GM23248 (cell line): ENCODE measurements at regions not wholly inside any gene's neighbourhood (a gene's known extent, or its start where the extent isn't known, plus 50 kb on each side); places are given as distances from the start of the nearest gene placed in this dataset.

Experiments
- DNase-seq: peaks from one replicate; pipeline ENCODE4 v3.0.0-alpha.2; 2015
- H2AFZ ChIP-seq: fragments of 200-600 bp; sonication (generic); 2 replicates; pipeline ENCODE4 v1.6.1; 2016; ENCODE audit warnings: antibody characterized with exemption
- H3F3A ChIP-seq: fragments of 200-600 bp; sonication (generic); 2 replicates; pipeline ENCODE4 v1.6.1; 2016; ENCODE audit warnings: mild to moderate bottlenecking, antibody characterized with exemption, mixed run types; ENCODE audit not compliant: insufficient read depth
- H3K27ac ChIP-seq: fragments of 200-600 bp; sonication (generic); 2 replicates; pipeline ENCODE4 v1.5.1; 2016; ENCODE audit warnings: mild to moderate bottlenecking
- H3K27me3 ChIP-seq: fragments of 200-600 bp; sonication (generic); replicated peaks from 2 replicates; pipeline ENCODE4 v1.6.1; 2016; ENCODE audit warnings: mild to moderate bottlenecking; ENCODE audit not compliant: insufficient read depth
- H3K36me3 ChIP-seq: fragments of 200-600 bp; sonication (generic); 2 replicates; pipeline ENCODE4 v1.6.1; 2016; ENCODE audit warnings: low read depth, mild to moderate bottlenecking
- H3K4me1 ChIP-seq: fragments of 200-600 bp; sonication (generic); 2 replicates; pipeline ENCODE4 v1.6.1; 2016; ENCODE audit warnings: mild to moderate bottlenecking; ENCODE audit not compliant: insufficient read depth
- H3K4me2 ChIP-seq: fragments of 200-600 bp; sonication (generic); one replicate; pipeline ENCODE4 v1.6.1; 2016; ENCODE audit warnings: mild to moderate bottlenecking; ENCODE audit not compliant: unreplicated experiment
- H3K4me3 ChIP-seq: fragments of 200-600 bp; sonication (generic); 2 replicates; pipeline ENCODE4 v1.5.1; 2016; ENCODE audit warnings: mild to moderate bottlenecking
- H3K79me2 ChIP-seq: fragments of 200-600 bp; sonication (generic); 2 replicates; pipeline ENCODE4 v1.6.1; 2016; ENCODE audit warnings: mild to moderate bottlenecking; ENCODE audit not compliant: insufficient read depth
- H3K9ac ChIP-seq: fragments of 200-600 bp; sonication (generic); 2 replicates; pipeline ENCODE4 v1.6.1; 2016; ENCODE audit warnings: mild to moderate bottlenecking
- H3K9me2 ChIP-seq: fragments of 200-600 bp; sonication (generic); 2 replicates; pipeline ENCODE4 v1.6.1; 2016; ENCODE audit warnings: mixed run types, mild to moderate bottlenecking, moderate library complexity; ENCODE audit not compliant: insufficient read depth
- H3K9me3 ChIP-seq: fragments of 200-600 bp; sonication (generic); one replicate; pipeline ENCODE4 v1.6.1; 2017; ENCODE audit warnings: low read depth
- H4K20me1 ChIP-seq: fragments of 200-600 bp; sonication (generic); 2 replicates; pipeline ENCODE4 v1.6.0; 2016; ENCODE audit not compliant: insufficient read depth
- EZH2 ChIP-seq: fragments of 200-600 bp; sonication (generic); IDR thresholded peaks from 2 replicates; pipeline ENCODE4 v1.6.1; 2018; ENCODE audit warnings: antibody characterized with exemption, mild to moderate bottlenecking; ENCODE audit not compliant: insufficient read depth, poor library complexity, severe bottlenecking
- EZH2phosphoT487 ChIP-seq: fragments of 200-600 bp; sonication (generic); IDR thresholded peaks from 2 replicates; pipeline ENCODE4 v1.6.1; 2018; ENCODE audit warnings: antibody characterized with exemption, moderate library complexity, mild to moderate bottlenecking, low read depth; ENCODE audit not compliant: insufficient read depth
- WGBS, 2 experiments: methylation state at CpG; one replicate each; pipeline ENCODE4 v1.1.6; 2015 to 2017; ENCODE audit warnings: low lambda C conversion rate in 2 of 2, low coverage in 1 of 2; ENCODE audit errors: missing lambda C conversion rate in 2 of 2; 5-methylcytosine and 5-hydroxymethylcytosine counted together
- in situ Hi-C: fragments of 300-500 bp; cut with MboI; formaldehyde crosslinking; loops from 2 replicates; pipeline ENCODE4 v1.15.0; 2020

DNA sequence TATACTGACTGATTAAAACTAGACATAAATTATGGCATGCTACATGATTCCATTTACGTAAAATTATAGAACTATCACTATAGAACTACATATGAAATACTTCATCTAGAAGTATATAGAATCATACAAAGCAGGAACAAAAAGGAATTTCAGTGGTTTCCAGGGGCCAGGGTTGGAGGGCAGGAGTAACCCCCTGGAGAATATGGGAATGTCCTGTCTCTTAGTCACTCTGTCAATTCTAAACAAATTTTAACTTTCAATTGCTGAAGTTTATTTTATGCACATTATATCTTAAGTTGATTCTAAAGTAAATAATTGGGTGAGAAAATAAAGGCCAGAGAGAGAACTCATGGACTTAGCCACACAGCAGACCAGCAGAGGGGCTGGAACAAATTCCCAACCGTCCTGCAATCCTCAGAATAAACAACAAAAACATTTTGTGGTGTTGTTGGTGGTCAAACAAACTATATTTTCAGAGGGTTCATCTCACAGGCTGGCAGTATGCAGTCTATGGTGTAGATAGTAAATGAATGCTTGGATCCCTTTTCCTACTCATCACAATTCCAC is 476.9 kb upstream of the SLIT2 start:
- no peaks in the 10 kb centered on the region for H3K9me2 ChIP-seq
- H3K27me3 ChIP-seq, result no peaks in the 10 kb centered on the region
- peaks cover 4% of the 10 kb centered on the region; the same call in 1 of the 2 replicates for H3F3A ChIP-seq
- TF ChIP-seq EZH2, result no peak
- no peak for TF ChIP-seq EZH2phosphoT487
- no peaks in the 10 kb centered on the region for H4K20me1 ChIP-seq
- no peak for DNase-seq
- H3K36me3 ChIP-seq, result no peaks in the 10 kb centered on the region
- peaks cover 22% of the 10 kb centered on the region for H3K4me1 ChIP-seq
- 91 to 94% methylated on average over 2 of the region's 2 CpGs for WGBS, 2 experiments
- in situ Hi-C loops, result no loop called here
- H2AFZ ChIP-seq, result no peak overlapping the region
- no peaks in the 10 kb centered on the region for H3K79me2 ChIP-seq
- no peak overlapping the region for H3K4me3 ChIP-seq
- H3K9ac ChIP-seq, result no peak overlapping the region
- H3K4me2 ChIP-seq, result no peak overlapping the region
- H3K9me3 ChIP-seq, result no peaks in the 10 kb centered on the region
- no peak overlapping the region for H3K27ac ChIP-seq

- Histone ChIP-seq H3F3A (peaks cover 4% of the 10 kb centered on the region; the same call in 1 of the 2 replicates), H4K20me1 (no peaks in the 10 kb centered on the region), H3K4me1 (peaks cover 21% of the 10 kb centered on the region), H3K4me2 (no peak overlapping the region), H3K36me3 (no peaks in the 10 kb centered on the region), H3K27ac (no peak overlapping the region), H3K27me3 (no peaks in the 10 kb centered on the region), H3K9me2 (no peaks in the 10 kb centered on the region), H3K9me3 (no peaks in the 10 kb centered on the region), H3K79me2 (no peaks in the 10 kb centered on the region), H3K9ac (no peak overlapping the region), H2AFZ (no peak overlapping the region), H3K4me3 (no peak overlapping the region)
- TF ChIP-seq EZH2phosphoT487, result no peak
- no peak for TF ChIP-seq EZH2
- in situ Hi-C loops, result no loop called here
- WGBS, 2 experiments, result 71 to 83% methylated on average over 1 of the region's 1 CpG
- DNase-seq, result no peak
Observed at GRCh38 chr4:19772581-19772980, 479.1 kb upstream of the SLIT2 start.

GRCh38 chr4:19756661-19757060 is 495.0 kb upstream of the SLIT2 start:
- Histone ChIP-seq H3F3A (no peaks in the 10 kb centered on the region), H4K20me1 (no peaks in the 10 kb centered on the region), H3K4me2 (no peak overlapping the region), H2AFZ (no peak overlapping the region), H3K79me2 (no peaks in the 10 kb centered on the region), H3K36me3 (no peaks in the 10 kb centered on the region), H3K9me3 (no peaks in the 10 kb centered on the region), H3K4me1 (no peaks in the 10 kb centered on the region), H3K9me2 (no peaks in the 10 kb centered on the region), H3K27me3 (no peaks in the 10 kb centered on the region), H3K9ac (no peak overlapping the region), H3K4me3 (no peak overlapping the region), H3K27ac (no peak overlapping the region)
- TF ChIP-seq EZH2phosphoT487 (no peak), EZH2 (no peak)
- 85 to 89% methylated on average over 2 of the region's 2 CpGs for WGBS, 2 experiments
- in situ Hi-C loops, result no loop called here
- DNase-seq, result no peak

GRCh38 chr4:19752599-19752998 is 499.1 kb upstream of the SLIT2 start:
- peaks cover 25% of the 10 kb centered on the region for H3F3A ChIP-seq
- no peak overlapping the region for H3K4me3 ChIP-seq
- no peaks in the 10 kb centered on the region for H3K9me3 ChIP-seq
- no peak overlapping the region for H3K27ac ChIP-seq
- peaks cover 22% of the 10 kb centered on the region for H3K4me1 ChIP-seq
- H3K4me2 ChIP-seq, result no peak overlapping the region
- WGBS, 2 experiments, result 96 to 97% methylated on average over 1 of the region's 1 CpG
- no peaks in the 10 kb centered on the region for H3K79me2 ChIP-seq
- H4K20me1 ChIP-seq, result no peaks in the 10 kb centered on the region
- DNase-seq, result no peak
- H2AFZ ChIP-seq, result no peak overlapping the region
- TF ChIP-seq EZH2phosphoT487, result no peak
- TF ChIP-seq EZH2, result no peak
- H3K27me3 ChIP-seq, result no peaks in the 10 kb centered on the region
- in situ Hi-C loops, result no loop called here
- no peaks in the 10 kb centered on the region for H3K9me2 ChIP-seq
- no peaks in the 10 kb centered on the region for H3K36me3 ChIP-seq
- no peak overlapping the region for H3K9ac ChIP-seq
